Gastroesophageal sphincter (tissue), 3 donors: ENCODE measurements at regions not wholly inside any gene's neighbourhood (a gene's known extent, or its start where the extent isn't known, plus 50 kb on each side); places are given as distances from the start of the nearest gene placed in this dataset.
"Not testable (repeated sequence)": the region's sequence is repeated elsewhere in the genome, so short reads cannot be mapped to it uniquely, and the experiment has no call there.

ENCODE experiments used
- CTCF ChIP-seq, 4 experiments: fragments of 200-600 bp in 2 of 4; fragments of 450-650 bp in 2 of 4; sonication (generic) in 1 of 4; IDR thresholded peaks; one replicate each; pipeline ENCODE4 v1.5.1; 2017 to 2019; ENCODE audit warnings: antibody characterized with exemption in 4 of 4, mild to moderate bottlenecking in 2 of 4, moderate library complexity in 2 of 4
- POLR2A ChIP-seq, 2 donors: fragments of 450-650 bp; IDR thresholded peaks; one replicate each; pipeline ENCODE4 v1.6.1; 2017; ENCODE audit warnings: antibody characterized with exemption in 2 of 2, mild to moderate bottlenecking in 2 of 2, moderate library complexity in 1 of 2
- POLR2AphosphoS5 ChIP-seq: sonication (generic); formaldehyde crosslinking; IDR thresholded peaks from one replicate; pipeline ENCODE4 v1.6.1; 2017; ENCODE audit warnings: antibody characterized with exemption

GRCh38 chr15:29505535-29505934 is 235.9 kb upstream of the NSMCE3 start:
- not testable (repeated sequence) for TF ChIP-seq CTCF (IDR thresholded peaks at IDR 0.05); POLR2A (IDR thresholded peaks at IDR 0.05); POLR2AphosphoS5
